ENCODE measurements at regions not wholly inside any gene's neighbourhood (a gene's known extent, or its start where the extent isn't known, plus 50 kb on each side); places are given as distances from the start of the nearest gene placed in this dataset.
"Not testable (repeated sequence)": the region's sequence is repeated elsewhere in the genome, so short reads cannot be mapped to it uniquely, and the experiment has no call there.

DNA sequence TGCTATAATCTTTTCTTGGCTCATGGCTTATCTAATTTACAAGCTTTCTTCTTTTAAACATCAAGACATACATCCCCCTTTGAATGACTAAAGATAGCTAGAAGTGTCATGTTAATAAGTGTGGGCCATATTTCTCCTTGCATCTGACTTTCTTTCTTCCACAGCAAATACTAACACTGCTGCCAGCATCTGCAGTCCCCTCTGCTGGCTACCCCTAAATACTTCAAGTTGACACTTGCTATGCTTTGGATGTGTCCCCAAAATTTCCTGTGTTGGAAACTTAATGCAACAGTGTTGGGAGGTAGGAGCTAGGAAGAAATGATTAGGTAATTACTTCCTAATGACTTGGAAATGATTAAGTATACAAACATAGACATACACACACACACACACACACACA is 459.0 kb upstream of the ST8SIA4 start:
- DNase-seq (ENCODE audit: low spot score), result no peak

DNA sequence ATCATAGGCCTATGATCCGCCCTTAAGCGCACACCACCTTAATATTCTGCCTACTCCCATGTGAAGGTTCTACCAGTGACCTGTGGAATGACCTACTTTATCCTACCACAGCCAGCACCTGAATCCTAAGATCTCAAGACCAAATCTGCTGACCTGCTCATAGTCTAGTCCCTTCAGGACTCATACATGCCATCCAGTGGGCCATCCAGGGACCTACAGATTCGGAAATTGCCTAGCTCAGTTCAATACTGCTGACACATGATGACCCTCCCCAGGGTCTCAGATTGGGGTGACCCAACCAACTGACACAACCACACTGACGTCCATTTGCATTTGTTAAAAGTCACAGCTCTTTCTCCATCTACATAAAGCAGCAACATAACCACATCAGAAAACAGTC is 443.8 kb upstream of the ST8SIA4 start:
- no peak for DNase-seq (ENCODE audit: low spot score)

DNA sequence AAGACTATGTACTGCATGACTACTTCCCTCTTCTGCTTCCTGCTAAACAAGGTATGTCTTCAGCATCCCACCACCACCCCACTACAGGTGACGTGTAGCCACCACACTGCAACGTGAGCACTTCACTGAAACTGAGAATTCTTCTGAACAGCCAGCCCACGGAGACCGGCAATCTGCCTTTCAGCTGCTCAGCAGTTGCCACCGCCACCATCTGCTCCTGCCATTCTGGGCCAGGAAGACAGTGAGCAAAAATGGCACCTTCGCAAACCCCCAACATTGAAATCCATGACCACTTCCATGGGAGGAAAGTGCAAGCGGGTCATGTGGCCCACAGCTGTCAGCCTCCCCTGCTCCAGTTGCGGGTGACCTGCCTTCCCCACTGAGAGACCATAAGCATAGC is 443.4 kb upstream of the ST8SIA4 start:
- DNase-seq (ENCODE audit: low spot score), result no peak

DNA sequence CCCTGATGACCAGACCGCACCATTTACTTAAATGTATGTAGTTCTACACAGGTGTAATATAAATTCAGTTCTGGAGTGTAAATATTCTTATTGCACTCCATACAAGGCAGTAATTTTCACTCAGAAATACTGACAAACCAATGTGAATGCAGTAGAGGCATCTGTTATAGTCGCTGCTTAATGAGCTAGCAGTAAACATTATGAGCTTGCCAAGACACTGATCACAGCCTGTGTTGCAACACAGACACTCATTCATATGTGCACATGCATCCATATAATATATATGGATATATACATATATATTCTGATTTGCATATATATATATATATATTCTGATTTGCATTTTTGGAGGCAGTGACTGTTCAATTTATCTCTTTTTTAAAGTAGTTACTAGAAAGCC is 435.1 kb upstream of the ST8SIA4 start:
- DNase-seq (ENCODE audit: low spot score), result no peak

DNA sequence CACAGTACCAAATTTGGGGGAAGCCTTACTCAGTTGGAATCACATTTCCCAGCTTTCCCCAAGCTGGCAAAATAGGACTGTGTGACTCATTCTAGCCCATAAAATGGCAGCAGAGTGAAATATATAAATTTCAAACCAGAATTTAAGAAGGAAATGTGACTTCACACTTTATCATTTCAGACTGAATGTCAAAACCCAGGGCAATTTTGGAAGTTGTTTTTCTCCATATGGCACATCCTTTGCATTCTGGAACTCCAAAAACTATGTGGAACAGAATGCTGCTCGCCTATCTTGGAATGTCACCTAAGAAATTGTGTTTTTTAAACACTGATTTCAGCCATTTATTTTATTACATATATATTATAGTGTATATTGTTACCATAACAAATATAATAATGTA is 424.7 kb upstream of the ST8SIA4 start:
- DNase-seq (ENCODE audit: low spot score), result no peak

DNA sequence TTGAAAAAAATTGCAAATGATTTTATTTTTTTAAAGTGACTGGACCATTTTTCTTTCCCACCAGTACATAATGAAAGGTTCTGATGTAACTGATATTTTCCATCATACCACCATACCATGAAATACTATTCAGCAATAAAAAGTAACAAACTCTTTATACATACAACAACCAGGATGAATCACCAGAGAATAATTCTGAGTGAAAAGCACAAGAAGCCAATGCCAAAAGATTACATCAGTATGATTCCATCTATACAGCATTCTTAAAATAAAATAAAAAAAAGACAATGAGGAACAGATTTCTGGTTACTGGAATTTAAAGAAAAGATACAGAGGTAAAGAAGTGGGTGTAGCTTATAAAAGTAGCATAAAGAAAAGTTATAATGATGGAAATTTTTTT is 423.7 kb upstream of the ST8SIA4 start:
- DNase-seq (ENCODE audit: low spot score), result no peak

DNA sequence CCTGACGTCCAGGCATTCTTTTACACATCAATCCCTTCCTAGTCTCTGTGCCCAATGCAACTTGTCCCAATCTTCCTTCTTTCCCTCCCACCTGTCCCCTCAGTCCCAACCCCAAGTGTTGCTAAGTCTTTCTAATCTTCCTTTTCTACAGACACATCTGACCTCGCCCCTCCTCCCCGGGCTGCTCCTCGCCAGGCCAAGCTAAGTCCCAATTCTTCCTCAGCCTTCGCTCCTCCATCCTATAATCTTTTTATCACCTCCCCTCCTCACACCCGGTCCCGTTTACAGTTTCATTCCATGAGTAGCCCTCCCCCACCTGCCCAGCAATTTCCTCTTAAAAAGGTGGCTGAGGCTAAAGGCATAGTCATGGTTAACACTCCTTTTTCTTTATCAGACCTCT is 413.3 kb upstream of the ST8SIA4 start:
- not testable (repeated sequence) for DNase-seq (ENCODE audit: low spot score)

DNA sequence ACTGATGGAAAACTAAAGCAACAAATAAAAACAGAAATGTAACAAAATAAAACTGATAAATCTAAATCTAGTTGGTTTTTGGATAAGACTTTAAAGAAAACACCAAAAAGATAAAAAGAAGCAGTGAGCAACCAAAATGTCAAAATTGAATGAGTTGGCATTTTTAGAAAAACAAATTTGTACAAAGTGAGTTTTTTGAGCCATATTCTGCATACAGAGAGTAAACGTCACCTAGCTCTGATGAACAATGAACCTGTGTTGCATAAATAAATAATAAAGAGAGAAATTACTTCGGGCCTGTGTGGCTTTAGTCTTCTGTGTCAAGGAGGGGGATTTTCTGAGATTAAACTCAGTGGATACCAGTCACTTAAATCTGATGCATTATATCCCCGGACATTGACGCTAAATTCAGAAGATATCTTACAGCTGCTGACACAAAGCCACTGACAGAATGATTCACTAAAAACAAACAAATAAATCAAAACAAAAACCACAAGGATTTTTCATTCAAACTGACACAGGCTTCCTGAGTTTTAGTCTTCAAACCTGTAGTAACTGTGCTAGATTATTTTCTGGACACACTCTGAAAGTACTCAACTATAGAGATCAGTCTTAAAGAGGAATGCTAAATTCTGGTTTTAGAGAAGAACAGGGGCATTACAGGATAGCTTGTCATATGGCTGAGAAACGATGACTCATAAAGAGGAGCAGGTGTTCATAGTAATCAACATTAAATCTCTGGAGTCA is 403.5 kb upstream of the ST8SIA4 start:
- no peak for DNase-seq (ENCODE audit: low spot score)

DNA sequence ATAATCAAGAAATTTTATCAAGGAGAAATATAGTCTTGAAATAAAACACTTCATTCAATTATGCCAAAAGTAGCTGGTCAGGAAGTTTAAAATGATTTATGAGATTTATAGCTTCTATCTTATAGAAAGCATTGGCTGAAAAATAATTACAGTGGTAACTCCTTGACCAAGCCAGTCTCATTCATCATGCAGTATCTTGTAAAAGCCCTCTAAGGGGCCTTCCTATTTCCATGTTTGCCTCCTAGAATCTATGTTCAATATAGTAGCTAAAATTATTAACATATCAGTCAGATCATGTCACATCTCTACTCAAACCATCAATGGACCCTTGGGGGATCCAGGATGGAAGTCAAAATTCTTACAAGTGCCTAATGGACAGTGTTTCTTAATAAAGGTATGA is 393.4 kb upstream of the ST8SIA4 start:
- DNase-seq (ENCODE audit: low spot score), result no peak

DNA sequence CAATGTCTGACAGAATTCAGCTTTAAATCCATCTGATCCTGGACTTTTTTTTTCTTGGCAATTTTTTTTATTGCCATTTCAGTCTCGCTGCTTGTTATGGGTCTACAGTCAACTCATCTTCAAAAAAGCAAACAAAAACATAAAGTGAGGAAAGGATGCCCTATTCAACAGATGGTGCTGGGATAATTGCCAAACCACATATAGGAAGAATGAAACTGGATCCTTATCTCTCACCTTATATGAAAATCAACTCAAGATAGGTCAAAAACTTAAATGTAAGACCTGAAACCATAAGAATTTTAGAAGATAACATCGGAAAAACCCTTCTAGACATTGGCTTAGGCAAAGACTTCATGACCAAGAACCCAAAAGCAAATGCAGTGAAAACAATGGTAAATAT is 389.1 kb upstream of the ST8SIA4 start:
- DNase-seq (ENCODE audit: low spot score), result no peak

DNA sequence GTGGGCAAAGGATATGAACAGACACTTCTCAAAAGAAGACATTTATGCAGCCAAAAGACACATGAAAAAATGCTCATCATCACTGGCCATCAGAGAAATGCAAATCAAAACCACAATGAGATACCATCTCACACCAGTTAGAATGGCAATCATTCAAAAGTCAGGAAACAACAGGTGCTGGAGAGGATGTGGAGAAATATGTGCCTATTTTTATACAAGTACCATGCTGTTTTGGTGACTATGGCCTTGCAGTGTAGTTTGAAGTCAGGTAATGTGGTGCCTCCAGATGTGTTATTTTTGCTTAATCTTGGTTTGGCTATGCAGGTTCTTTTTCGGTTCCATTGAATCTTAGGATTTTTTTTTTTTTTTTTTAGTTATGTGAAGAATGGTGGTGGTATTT is 387.7 kb upstream of the ST8SIA4 start:
- DNase-seq (ENCODE audit: low spot score), result not testable (repeated sequence)

DNA sequence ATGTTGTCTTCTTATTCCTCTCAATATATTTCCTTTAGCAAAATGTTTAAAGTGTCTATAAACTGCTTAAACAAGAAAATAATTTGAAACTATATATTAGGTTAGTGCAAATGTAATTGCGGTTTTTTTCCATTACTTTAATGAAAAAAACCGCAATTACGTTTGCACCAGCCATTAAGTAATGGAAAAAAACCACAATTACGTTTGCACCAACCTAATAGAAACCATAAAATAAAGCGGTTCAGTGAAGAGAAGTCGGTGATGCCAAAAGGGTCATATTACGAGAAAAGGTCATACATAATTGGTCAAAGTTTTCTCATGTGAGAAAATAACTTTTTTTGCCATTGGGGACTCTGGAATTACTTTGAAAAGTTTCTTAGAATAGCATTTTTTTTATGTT is 385.6 kb upstream of the ST8SIA4 start:
- no peak for DNase-seq (ENCODE audit: low spot score)

DNA sequence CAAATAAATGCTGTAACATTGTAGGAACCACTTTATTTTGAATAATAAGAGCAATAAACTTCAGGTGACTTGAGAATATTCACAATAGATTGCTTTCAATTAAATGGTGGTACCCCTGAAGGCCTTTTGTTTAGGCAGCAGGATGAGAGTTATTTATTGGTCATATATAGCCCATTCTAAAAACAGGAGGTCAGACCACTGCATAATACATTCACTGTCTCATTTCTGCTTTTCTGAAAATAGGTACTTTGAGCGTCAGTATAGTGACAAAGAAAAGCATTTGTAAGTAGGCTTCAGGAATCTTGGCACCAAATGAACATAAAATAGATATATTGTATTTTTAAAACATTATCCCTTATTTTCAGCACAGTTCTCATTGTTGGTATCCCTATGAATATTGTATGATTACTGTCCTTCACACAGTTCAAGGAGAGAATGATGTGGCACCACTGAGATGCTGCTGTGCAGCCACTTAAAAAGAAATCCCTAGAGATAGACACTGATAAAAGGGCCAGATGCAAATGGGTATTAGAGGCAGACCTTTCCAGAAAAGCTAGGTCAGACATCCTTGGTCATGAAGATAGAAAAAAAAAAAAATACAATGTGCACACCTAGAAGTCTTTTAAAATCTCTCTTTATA is 381.8 kb upstream of the ST8SIA4 start:
- no peak for DNase-seq (ENCODE audit: low spot score)

DNA sequence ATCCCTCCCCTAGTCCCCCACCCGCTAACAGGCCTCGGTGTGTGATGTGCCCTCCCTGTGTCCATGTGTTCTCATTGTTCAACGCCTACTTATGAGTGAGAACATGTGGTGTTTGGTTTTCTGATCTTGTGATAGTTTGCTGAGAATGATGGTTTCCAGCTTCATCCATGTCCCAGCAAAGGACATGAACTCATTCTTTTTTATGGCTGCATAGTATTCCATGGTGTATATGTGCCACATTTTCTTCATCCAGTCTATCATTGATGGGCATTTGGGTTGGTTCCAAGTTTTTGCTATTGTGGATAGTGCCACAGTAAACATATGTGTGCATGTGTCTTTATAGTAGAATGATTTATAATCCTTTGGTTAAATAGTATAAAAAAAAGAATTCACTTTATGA is 380.9 kb upstream of the ST8SIA4 start:
- not testable (repeated sequence) for DNase-seq (ENCODE audit: low spot score)

DNA sequence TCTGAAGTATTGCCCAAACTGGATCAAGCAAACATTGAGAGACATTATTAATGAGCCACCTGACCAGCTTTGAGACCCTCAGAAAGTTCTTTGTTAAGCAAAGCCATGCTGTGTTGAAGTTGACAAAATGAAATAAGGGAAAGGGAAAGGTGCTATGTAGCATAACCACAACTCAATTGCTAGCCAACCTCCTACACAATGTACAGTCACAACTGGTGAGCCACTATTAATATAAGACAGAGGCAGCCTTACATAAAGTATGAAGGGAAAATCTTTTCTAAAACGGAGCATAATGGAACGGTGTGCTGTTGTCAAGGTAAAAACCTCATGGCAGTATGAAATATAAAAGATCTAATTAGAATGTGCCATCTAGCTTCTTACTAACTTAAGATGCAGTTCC is 375.8 kb upstream of the ST8SIA4 start:
- DNase-seq (ENCODE audit: low spot score), result no peak

DNA sequence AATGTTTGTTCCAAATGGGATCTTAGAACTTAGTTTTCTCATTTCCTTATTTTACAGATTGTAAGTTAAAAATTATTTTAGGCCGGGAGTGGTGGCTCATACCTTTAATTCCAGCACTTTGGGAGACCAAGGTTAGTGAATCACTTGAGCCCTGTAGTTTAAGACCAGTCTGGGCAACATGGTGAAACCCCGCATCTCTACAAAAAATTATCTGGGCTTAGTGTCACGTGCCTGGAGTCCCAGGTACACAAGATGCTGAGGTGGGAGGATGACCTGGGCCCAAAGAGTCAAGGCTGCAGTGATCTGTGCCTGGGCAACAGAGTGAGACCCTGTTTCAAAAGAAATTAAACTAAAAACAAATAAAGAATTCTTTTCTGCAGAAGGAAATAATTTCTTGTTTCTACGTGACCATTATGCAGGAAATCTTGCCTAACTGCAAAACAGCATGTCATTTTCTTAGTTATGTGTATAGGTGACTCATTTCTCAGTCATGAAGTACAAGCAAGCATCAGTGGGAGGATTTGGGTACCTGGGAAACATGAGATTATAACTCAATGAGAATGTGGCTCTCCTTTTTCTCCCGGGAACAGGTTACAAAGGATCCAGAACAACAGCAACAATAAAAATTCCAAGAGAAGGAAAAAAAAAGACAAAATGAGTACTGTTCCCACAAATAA is 375.1 kb upstream of the ST8SIA4 start:
- no peak for DNase-seq (ENCODE audit: low spot score)

DNA sequence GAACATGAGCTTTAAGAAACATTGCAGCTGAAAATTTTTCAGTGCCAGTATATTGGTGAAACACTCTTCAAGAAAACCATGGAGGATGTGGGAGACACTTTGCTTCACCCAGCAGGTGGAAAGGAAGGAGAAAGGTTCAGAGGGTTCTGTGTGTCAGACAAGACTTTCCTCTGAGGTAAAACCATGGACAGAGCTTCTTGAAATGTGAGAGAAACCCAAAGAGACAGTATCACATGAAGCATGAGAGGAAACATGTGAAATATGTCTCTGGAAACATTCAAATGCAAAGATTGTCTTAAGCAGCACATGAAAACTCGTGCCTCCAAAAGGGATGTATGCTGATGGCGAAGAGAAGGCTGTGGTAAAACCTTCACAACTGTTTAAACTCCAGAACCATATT is 368.9 kb upstream of the ST8SIA4 start:
- DNase-seq (ENCODE audit: low spot score), result no peak

DNA sequence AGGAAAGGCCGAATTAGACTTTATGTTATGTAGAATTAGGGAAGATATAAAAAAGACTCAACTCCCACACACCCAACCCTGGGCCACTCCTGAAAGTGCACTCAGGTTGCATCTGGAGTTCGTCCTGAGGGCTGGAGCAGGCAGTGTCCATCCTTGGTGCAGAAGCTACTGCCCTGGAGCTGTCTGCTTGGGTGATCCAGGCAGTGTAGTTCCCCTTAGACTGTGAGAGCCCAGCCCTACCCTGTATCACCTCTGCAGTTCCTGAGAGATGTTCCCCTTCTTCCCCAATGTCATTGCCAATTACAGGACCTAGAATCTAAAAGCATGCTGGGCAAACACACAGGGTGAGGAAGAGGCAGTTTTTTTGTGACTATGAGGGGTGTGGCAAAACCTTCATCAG is 368.3 kb upstream of the ST8SIA4 start:
- no peak for DNase-seq (ENCODE audit: low spot score)

DNA sequence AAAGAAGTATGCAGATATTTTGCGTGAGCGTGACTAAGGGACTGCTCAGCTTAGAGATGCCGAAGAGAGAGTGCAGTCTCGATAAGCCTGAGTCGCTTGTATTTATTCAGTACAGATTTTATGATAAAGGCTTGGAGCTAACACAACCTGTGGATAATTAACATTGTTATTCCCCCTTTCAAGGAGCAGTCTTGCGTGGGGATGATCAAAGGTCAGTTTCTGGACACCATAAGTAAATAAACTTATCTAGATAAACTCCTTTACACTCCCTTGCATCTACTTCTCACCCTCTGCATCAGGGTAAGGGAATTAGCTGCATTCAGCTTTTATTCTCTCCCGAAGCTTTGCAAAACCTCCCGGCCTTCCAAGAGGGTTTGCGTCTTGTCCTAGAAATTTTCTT is 357.8 kb upstream of the ST8SIA4 start:
- no peak for DNase-seq (ENCODE audit: low spot score)

DNA sequence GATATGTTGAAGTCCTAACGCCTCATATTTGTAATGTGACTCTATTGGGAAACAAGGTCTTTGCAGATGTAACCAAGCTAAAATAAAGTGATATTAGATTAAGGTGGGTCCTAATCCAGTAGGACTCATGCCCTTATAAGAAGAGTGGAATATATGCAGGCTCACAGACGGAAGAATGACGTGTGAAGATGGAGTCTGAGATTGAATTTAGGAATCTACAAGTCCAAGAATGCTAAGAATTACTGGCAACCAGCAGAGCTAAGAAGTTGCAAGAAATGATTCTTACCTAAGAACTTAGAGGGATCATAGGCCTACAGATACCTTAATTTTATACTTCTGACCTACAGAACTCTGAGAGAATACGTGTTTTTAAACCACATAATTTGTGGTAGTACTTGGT is 350.0 kb upstream of the ST8SIA4 start:
- no peak for DNase-seq (ENCODE audit: low spot score)

DNA sequence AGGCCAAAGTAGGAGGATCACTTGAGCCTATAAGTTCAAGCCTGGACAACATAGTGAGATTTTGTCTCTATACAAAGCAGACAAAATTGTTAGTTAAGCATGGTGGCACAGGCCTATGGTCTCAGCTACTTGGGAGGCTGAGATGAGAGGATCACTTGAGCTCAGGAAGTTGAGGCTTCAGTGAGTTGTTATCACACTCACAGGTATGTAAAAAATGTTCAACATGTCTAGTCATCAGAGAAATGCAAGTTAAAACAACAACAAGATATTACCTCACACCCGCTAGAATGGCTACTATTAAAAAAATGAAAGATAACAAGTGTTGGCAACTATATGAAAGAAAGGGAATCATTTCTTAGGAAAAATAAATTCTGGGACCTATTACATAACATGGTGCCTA is 341.5 kb upstream of the ST8SIA4 start:
- DNase-seq (ENCODE audit: low spot score), result no peak

DNA sequence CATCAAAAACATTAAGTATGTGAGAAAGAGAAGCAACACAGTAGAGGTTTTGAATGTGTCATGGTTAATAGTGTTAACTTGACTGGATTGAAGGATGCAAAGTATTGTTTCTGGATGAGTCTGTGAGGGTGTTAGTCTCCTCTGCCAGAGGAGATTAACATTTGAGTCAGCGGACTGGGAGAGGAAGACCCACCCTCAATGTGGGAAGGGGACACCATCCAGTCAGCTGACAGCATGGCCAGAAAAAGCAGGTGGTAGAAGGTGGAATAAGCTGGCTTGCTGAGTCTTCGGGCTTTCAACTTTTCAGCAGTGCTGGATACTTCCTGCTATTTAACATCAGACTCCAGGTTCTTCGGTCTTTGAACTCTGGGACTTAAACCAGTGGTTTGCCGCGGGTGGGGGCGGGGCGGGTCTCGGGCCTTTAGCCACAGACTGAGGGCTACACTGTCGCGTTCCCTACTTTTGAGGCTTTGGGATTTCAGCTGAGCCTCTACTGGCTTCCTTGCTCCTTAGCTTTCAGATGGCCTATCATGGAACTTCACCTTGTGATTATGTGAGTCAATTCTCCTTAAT is 309.9 kb upstream of the ST8SIA4 start:
- DNase-seq (ENCODE audit: low spot score), result no peak

DNA sequence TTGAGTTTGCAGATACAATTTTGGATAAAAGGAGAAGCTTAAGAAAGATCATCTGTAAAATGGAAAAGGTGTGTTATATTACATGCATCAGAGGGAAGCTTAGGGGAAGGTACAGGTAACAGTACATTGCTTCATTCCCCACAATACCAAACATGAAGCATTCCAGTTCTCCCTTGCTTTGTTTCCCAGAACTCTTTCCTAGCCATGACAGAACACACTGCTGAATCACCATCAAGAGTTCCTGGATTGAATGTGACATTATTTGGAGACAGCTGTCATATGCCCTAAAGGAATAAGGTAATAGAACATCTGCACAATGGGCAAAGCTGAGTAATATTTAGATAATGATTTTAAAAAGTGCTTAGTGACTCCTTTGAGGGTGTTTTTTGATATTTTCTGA is 303.5 kb upstream of the ST8SIA4 start:
- no peak for DNase-seq (ENCODE audit: low spot score)

All from CD4-positive, alpha-beta T cell treated with Interleukin-2 at 100 ng/mL for 4 hours (primary cell).